Transverse colon (tissue), 4 donors: ENCODE measurements at regions not wholly inside any gene's neighbourhood (a gene's known extent, or its start where the extent isn't known, plus 50 kb on each side); places are given as distances from the start of the nearest gene placed in this dataset.

ENCODE experiments used
- DNase-seq: peaks from one replicate; pipeline ENCODE4 v3.0.0-alpha.2; 2019
- H3K27ac ChIP-seq, 4 donors: fragments of 200-600 bp; sonication (generic); 2 replicates each; pipeline ENCODE4 v1.5.1; 2016 to 2018; ENCODE audit warnings: inconsistent platforms in 4 of 4
- H3K27me3 ChIP-seq: fragments of 200-600 bp; sonication (generic); 2 replicates; pipeline ENCODE4 v1.5.1; 2017; ENCODE audit warnings: inconsistent platforms
- H3K36me3 ChIP-seq, 4 donors: fragments of 200-600 bp; sonication (generic); 2 replicates each; pipeline ENCODE4 v1.5.1; 2017 to 2019; ENCODE audit warnings: inconsistent platforms in 4 of 4
- H3K4me1 ChIP-seq, 4 donors: fragments of 200-600 bp; sonication (generic); 2 replicates each; pipeline ENCODE4 v1.5.1; 2017 to 2020; ENCODE audit warnings: inconsistent platforms in 4 of 4
- H3K4me3 ChIP-seq, 4 donors: fragments of 200-600 bp; sonication (generic); 1 replicate in 1 of 4; 2 replicates in 3 of 4; pipeline versions ENCODE4 v1.5.1 to v1.6.1; 2017 to 2019; ENCODE audit warnings: inconsistent platforms in 4 of 4
- H3K9me3 ChIP-seq, 2 donors: fragments of 200-600 bp; sonication (generic); 2 replicates each; pipeline ENCODE4 v1.5.1; 2017 to 2019; ENCODE audit warnings: inconsistent platforms in 2 of 2
- CTCF ChIP-seq, 5 experiments: fragments of 200-600 bp in 3 of 5; fragments of 450-650 bp in 2 of 5; sonication (generic) in 3 of 5; IDR thresholded peaks; 1 replicate in 2 of 5; 2 replicates in 3 of 5; pipeline ENCODE4 v1.5.1; 2016 to 2017; ENCODE audit warnings: antibody characterized with exemption in 5 of 5, inconsistent platforms in 3 of 5, mild to moderate bottlenecking in 2 of 5, moderate library complexity in 1 of 5
- EP300 ChIP-seq: sonication (generic); formaldehyde crosslinking; IDR thresholded peaks from one replicate; pipeline ENCODE4 v1.6.1; 2017; ENCODE audit warnings: antibody characterized with exemption, low read depth
- POLR2A ChIP-seq: fragments of 450-650 bp; IDR thresholded peaks from one replicate; pipeline ENCODE4 v1.6.1; 2016; ENCODE audit warnings: antibody characterized with exemption, mild to moderate bottlenecking, moderate library complexity
- POLR2AphosphoS5 ChIP-seq, 3 donors: sonication (generic); formaldehyde crosslinking; IDR thresholded peaks; one replicate each; pipeline ENCODE4 v1.6.1; 2016; ENCODE audit warnings: antibody characterized with exemption in 3 of 3
- WGBS, 2 donors: methylation state at CpG; one replicate each; pipeline ENCODE4 v1.1.5; 2018; ENCODE audit warnings: low coverage in 1 of 2; 5-methylcytosine and 5-hydroxymethylcytosine counted together
- in situ Hi-C, 4 donors: fragments of 200-750 bp; cut with MboI; loops; one replicate each; pipeline versions ENCODE4 v1.15.0 to v1.15.1; 2017; ENCODE audit warnings: low sequenced_read_pairs in 3 of 4, low pct_ligation_motif_present in 1 of 4, low pct_unique_long_range_greater_than_20kb in 1 of 4
- intact Hi-C: fragments of 100-400 bp; cut with DNase I; formaldehyde crosslinking; loops from one replicate; pipeline ENCODE4 v1.15.1; 2023; ENCODE audit warnings: low total_unique reads

- in situ Hi-C loops: no loop called here
- DNase-seq: no peak
- Histone ChIP-seq H3K4me1 (no peaks in the 10 kb centered on the region), H3K27ac (no peak overlapping the region), H3K27me3 (no peaks in the 10 kb centered on the region), H3K4me3 (no peak overlapping the region), H3K36me3 (no peaks in the 10 kb centered on the region), H3K9me3 (no peaks in the 10 kb centered on the region)
- TF ChIP-seq POLR2AphosphoS5 (IDR thresholded peaks at IDR 0.05) (no peak), CTCF (IDR thresholded peaks at IDR 0.05) (no peak), POLR2A (no peak), EP300 (no peak)
- intact Hi-C loops: no loop called here
Observed at GRCh38 chr3:178310949-178311348, 225.3 kb upstream of the KCNMB2 start.

- H3K36me3 ChIP-seq: no peaks in the 10 kb centered on the region
- TF ChIP-seq POLR2AphosphoS5 (IDR thresholded peaks at IDR 0.05) (no peak), EP300 (no peak), CTCF (IDR thresholded peaks at IDR 0.05) (no peak)
- H3K4me1 ChIP-seq: no peaks in the 10 kb centered on the region
- H3K27me3 ChIP-seq: no peaks in the 10 kb centered on the region
- WGBS, 2 donors: 90 to 100% methylated on average over 1 of the region's 1 CpG
- no peak for DNase-seq
- intact Hi-C loops: no loop called here
- H3K27ac ChIP-seq: no peak overlapping the region
- in situ Hi-C loops: no loop called here
- no peak overlapping the region for H3K4me3 ChIP-seq
- no peaks in the 10 kb centered on the region for H3K9me3 ChIP-seq
Observed at GRCh38 chr3:178313716-178314115, 222.5 kb upstream of the KCNMB2 start.

- intact Hi-C loops (no loop called here), in situ Hi-C loops (no loop called here)
- Histone ChIP-seq H3K4me3 (no peak overlapping the region), H3K36me3 (no peaks in the 10 kb centered on the region), H3K27me3 (no peaks in the 10 kb centered on the region), H3K27ac (no peak overlapping the region), H3K4me1 (peaks cover 3 to 16% (median 5%) of the 10 kb centered on the region in 4 donors), H3K9me3 (no peaks in the 10 kb centered on the region)
- no peak for DNase-seq
- 78 to 90% methylated on average over 3 to 4 of the region's 4 CpGs for WGBS, 2 donors
- no peak for TF ChIP-seq POLR2A
- no peak for TF ChIP-seq EP300
- no peak for TF ChIP-seq POLR2AphosphoS5 (IDR thresholded peaks at IDR 0.05)
- no peak for TF ChIP-seq CTCF (IDR thresholded peaks at IDR 0.05)
Observed at GRCh38 chr3:178318340-178318739, 217.9 kb upstream of the KCNMB2 start.

GRCh38 chr3:178318941-178319816 is 217.1 kb upstream of the KCNMB2 start:
- no peak overlapping the region for H3K27ac ChIP-seq
- 69 to 70% methylated on average over 5 of the region's 5 CpGs for WGBS, 2 donors

More at GRCh38 chr3:178318941-178319816, 217.1 kb upstream of the KCNMB2 start:
- no peak for DNase-seq
- no peak for TF ChIP-seq POLR2A
- no peak for TF ChIP-seq POLR2AphosphoS5 (IDR thresholded peaks at IDR 0.05)
- TF ChIP-seq CTCF (IDR thresholded peaks at IDR 0.05): no peak
- no peak for TF ChIP-seq EP300
- in situ Hi-C loops (no loop called here), intact Hi-C loops (no loop called here)
- Histone ChIP-seq H3K36me3 (no peaks in the 10 kb centered on the region), H3K27me3 (no peaks in the 10 kb centered on the region), H3K4me3 (no peak overlapping the region), H3K9me3 (no peaks in the 10 kb centered on the region), H3K4me1 (peaks cover 3 to 16% (median 5%) of the 10 kb centered on the region in 4 donors)
